Neuronal stem cell (in vitro differentiated cells): ENCODE measurements at regions not wholly inside any gene's neighbourhood (a gene's known extent, or its start where the extent isn't known, plus 50 kb on each side); places are given as distances from the start of the nearest gene placed in this dataset.

Experiments used
- DNase-seq: peaks from one replicate; pipeline ENCODE4 v3.0.0-alpha.2; 2013; ENCODE audit warnings: low spot score
- H2AFZ ChIP-seq: one replicate; pipeline ENCODE4 v1.6.1; 2013; ENCODE audit warnings: mild to moderate bottlenecking, low read length, inconsistent platforms
- H2AK5ac ChIP-seq: 2 replicates; pipeline ENCODE4 v1.6.1; 2013; ENCODE audit warnings: low read depth, mild to moderate bottlenecking, inconsistent platforms, low read length, moderate library complexity, mixed read lengths
- H2BK120ac ChIP-seq: 2 replicates; pipeline ENCODE4 v1.6.1; 2013; ENCODE audit warnings: low read depth, mild to moderate bottlenecking, inconsistent platforms, low read length, moderate library complexity, mixed read lengths
- H2BK12ac ChIP-seq: one replicate; pipeline ENCODE4 v1.6.1; 2013; ENCODE audit warnings: low read length, inconsistent platforms
- H2BK15ac ChIP-seq: 2 replicates; pipeline ENCODE4 v1.6.1; 2013; ENCODE audit warnings: mild to moderate bottlenecking, low read length, inconsistent platforms, mixed read lengths
- H2BK5ac ChIP-seq: one replicate; pipeline ENCODE4 v1.6.1; 2013; ENCODE audit warnings: inconsistent platforms, mild to moderate bottlenecking, low read length, moderate library complexity
- H3K14ac ChIP-seq: one replicate; pipeline ENCODE4 v1.6.1; 2013; ENCODE audit warnings: low read length, inconsistent platforms
- H3K18ac ChIP-seq: 2 replicates; pipeline ENCODE4 v1.6.1; 2013; ENCODE audit warnings: low read length, inconsistent platforms
- H3K23ac ChIP-seq: 2 replicates; pipeline ENCODE4 v1.6.1; 2013; ENCODE audit warnings: low read depth, mild to moderate bottlenecking, mixed read lengths, low read length, inconsistent platforms; ENCODE audit not compliant: poor library complexity
- H3K27ac ChIP-seq: replicated peaks from 3 replicates; pipeline ENCODE4 v1.5.1; 2013; ENCODE audit warnings: low read length, inconsistent platforms
- H3K27me3 ChIP-seq, 3 experiments: 2 replicates each; pipeline ENCODE4 v1.6.1; 2013; ENCODE audit warnings: low read length in 3 of 3, mild to moderate bottlenecking in 2 of 3, inconsistent platforms in 1 of 3, low read depth in 1 of 3, mixed read lengths in 1 of 3, moderate library complexity in 1 of 3; ENCODE audit not compliant: control insufficient read depth in 3 of 3, insufficient read depth in 3 of 3
- H3K36me3 ChIP-seq, 2 donors: replicated peaks in 1 of 2; 2 replicates each; pipeline ENCODE4 v1.6.1; 2013; ENCODE audit warnings: low read length in 2 of 2; ENCODE audit not compliant: control insufficient read depth in 2 of 2, insufficient read depth in 2 of 2
- H3K4ac ChIP-seq: 2 replicates; pipeline ENCODE4 v1.6.1; 2013; ENCODE audit warnings: inconsistent platforms, mild to moderate bottlenecking, low read length, moderate library complexity
- H3K4me1 ChIP-seq, 2 donors: 1 replicate in 1 of 2; 2 replicates in 1 of 2; pipeline ENCODE4 v1.6.1; 2013; ENCODE audit warnings: low read length in 2 of 2, low read depth in 1 of 2; ENCODE audit not compliant: control insufficient read depth in 2 of 2, insufficient read depth in 1 of 2
- H3K4me2 ChIP-seq: one replicate; pipeline ENCODE4 v1.6.1; 2013; ENCODE audit warnings: mild to moderate bottlenecking, low read length, inconsistent platforms; ENCODE audit not compliant: insufficient read depth, poor library complexity, severe bottlenecking
- H3K4me3 ChIP-seq, 2 donors: 2 replicates each; pipeline ENCODE4 v1.5.1; 2013; ENCODE audit warnings: low read length in 2 of 2, mild to moderate bottlenecking in 2 of 2, inconsistent platforms in 1 of 2, moderate library complexity in 1 of 2
- H3K79me1 ChIP-seq: one replicate; pipeline ENCODE4 v1.6.1; 2013; ENCODE audit warnings: low read depth, mild to moderate bottlenecking, inconsistent platforms, low read length, moderate library complexity
- H3K9ac ChIP-seq: one replicate; pipeline ENCODE4 v1.6.1; 2013; ENCODE audit warnings: mild to moderate bottlenecking, low read depth, low read length, inconsistent platforms; ENCODE audit not compliant: poor library complexity
- H3K9me3 ChIP-seq, 2 donors: replicated peaks in 1 of 2; 2 replicates each; pipeline versions ENCODE3 to v1.6.1; 2013; ENCODE audit warnings: low read length in 2 of 2, mild to moderate bottlenecking in 2 of 2, inconsistent platforms in 1 of 2, low read depth in 1 of 2, mixed read lengths in 1 of 2, moderate library complexity in 1 of 2; ENCODE audit not compliant: control insufficient read depth in 2 of 2, insufficient read depth in 1 of 2
- H4K8ac ChIP-seq: one replicate; pipeline ENCODE4 v1.6.1; 2013; ENCODE audit warnings: low read depth, mild to moderate bottlenecking, inconsistent platforms, low read length, moderate library complexity
- H4K91ac ChIP-seq: one replicate; pipeline ENCODE4 v1.6.1; 2013; ENCODE audit warnings: low read length, low read depth, mild to moderate bottlenecking, inconsistent platforms; ENCODE audit not compliant: poor library complexity
- WGBS, 2 donors: extraction: QIAGEN DNeasy Blood & Tissue Kit; methylation state at CpG; one replicate each; pipeline ENCODE4 v1.1.7; 2013; ENCODE audit warnings: missing lambda C conversion rate in 2 of 2, mixed read lengths in 1 of 2; ENCODE audit not compliant: insufficient read length in 2 of 2, insufficient replicate concordance in 1 of 2; ENCODE audit errors: extremely low coverage in 2 of 2; 5-methylcytosine and 5-hydroxymethylcytosine counted together

DNA sequence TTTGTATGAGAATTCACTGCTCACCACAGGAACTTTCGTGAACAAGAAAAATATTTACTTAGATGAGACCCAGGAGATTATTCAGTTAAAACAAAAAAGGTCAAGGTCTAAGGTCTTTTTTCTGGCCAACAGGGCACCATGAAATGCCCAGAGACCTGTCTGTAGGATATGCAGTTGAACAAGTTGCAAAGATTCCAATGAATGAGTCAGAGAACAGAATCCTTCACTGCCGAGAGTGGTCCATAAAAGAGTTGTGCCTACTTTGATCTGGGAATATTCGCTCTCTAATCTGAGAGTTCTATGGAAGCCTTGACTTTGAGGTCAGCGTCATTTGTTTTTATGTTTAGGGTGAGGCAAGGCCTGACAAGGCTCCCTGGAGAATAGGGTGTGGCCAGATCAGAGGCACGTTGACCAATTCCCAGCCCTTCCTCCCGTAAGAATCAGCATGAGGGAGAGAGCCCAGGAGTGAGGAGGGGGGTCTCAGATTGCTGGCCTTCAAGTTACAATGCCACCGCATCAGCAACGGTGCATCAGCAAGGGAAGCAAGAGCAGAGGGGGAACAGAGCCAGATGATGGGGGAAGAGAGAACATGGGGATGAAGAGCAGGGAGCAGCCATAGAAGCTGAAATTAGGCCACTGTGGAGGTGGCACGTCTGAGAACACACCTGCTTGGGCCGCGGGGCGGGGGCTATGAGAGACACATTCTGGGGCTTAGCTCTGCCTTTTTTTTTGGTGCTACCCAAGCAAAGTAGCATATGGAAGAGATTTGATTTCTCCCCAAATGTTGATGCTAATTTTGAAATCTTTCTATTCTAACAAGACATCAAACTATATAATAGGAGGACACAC, 206.4 kb upstream of the RAB4A start:
- H2AFZ ChIP-seq, result no peak overlapping the region
- no CpG with 5 or more reads among the region's 12 CpGs for WGBS, 2 donors
- no peak for DNase-seq
- peaks cover 0 to 3% (median 0%) of the 10 kb centered on the region in 3 experiments for H3K27me3 ChIP-seq
- no peak overlapping the region for H4K8ac ChIP-seq
- no peak overlapping the region for H3K4ac ChIP-seq
- H2AK5ac ChIP-seq, result no peak overlapping the region
- H3K27ac ChIP-seq, result no peak overlapping the region
- H3K9me3 ChIP-seq, result no peaks in the 10 kb centered on the region
- no peak overlapping the region for H3K9ac ChIP-seq
- no peak overlapping the region for H4K91ac ChIP-seq
- no peak overlapping the region for H3K14ac ChIP-seq
- H3K4me1 ChIP-seq, result peaks cover 0 to 17% of the 10 kb centered on the region in 2 donors
- no peak overlapping the region for H3K4me3 ChIP-seq
- H2BK15ac ChIP-seq, result no peak overlapping the region
- H2BK12ac ChIP-seq, result peak overlapping the region; percentile 50
- H3K18ac ChIP-seq, result peak overlapping the region; percentile 41
- no peak overlapping the region for H3K4me2 ChIP-seq
- H2BK120ac ChIP-seq, result no peak overlapping the region
- no peak overlapping the region for H2BK5ac ChIP-seq
- H3K23ac ChIP-seq, result no peak overlapping the region
- H3K79me1 ChIP-seq, result no peaks in the 10 kb centered on the region
- no peaks in the 10 kb centered on the region for H3K36me3 ChIP-seq

DNA sequence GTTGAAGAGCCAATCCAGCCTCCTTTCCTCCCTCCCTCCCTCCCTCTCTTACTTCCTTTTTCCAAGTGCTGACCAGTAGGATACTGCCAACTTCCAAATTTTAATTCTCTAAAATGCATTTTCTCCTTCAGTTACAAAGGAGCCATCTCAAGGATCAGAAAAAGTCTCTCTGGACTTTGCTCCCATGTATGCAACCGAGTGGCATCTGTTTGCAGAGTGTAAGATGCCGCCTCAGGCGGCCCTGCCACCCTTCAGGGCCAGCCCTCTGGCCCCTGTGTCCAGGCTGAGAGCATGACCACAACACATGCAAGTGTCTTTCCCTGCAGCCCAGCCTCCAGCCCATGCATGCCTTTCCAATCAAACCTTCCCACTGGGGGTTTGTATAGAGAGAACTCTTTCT, 205.3 kb upstream of the RAB4A start:
- H2BK5ac ChIP-seq, result no peak overlapping the region
- no peak overlapping the region for H3K4ac ChIP-seq
- H2AFZ ChIP-seq, result no peak overlapping the region
- H3K4me1 ChIP-seq, result peaks cover 0 to 17% of the 10 kb centered on the region in 2 donors
- no peak overlapping the region for H3K14ac ChIP-seq
- no peak overlapping the region for H2BK12ac ChIP-seq
- H3K23ac ChIP-seq, result no peak overlapping the region
- WGBS, 2 donors, result no CpG with 5 or more reads among the region's 3 CpGs
- no peaks in the 10 kb centered on the region for H3K36me3 ChIP-seq
- no peak overlapping the region for H4K8ac ChIP-seq
- H4K91ac ChIP-seq, result no peak overlapping the region
- DNase-seq, result no peak
- no peak overlapping the region for H2BK15ac ChIP-seq
- H3K4me2 ChIP-seq, result no peak overlapping the region
- H3K27ac ChIP-seq, result no peak overlapping the region
- peaks cover 0 to 3% (median 0%) of the 10 kb centered on the region in 3 experiments for H3K27me3 ChIP-seq
- no peak overlapping the region for H3K4me3 ChIP-seq
- H3K79me1 ChIP-seq, result no peaks in the 10 kb centered on the region
- H3K18ac ChIP-seq, result peak overlapping the region; percentile 45
- H2BK120ac ChIP-seq, result no peak overlapping the region
- no peak overlapping the region for H2AK5ac ChIP-seq
- H3K9me3 ChIP-seq, result no peaks in the 10 kb centered on the region
- no peak overlapping the region for H3K9ac ChIP-seq

DNA sequence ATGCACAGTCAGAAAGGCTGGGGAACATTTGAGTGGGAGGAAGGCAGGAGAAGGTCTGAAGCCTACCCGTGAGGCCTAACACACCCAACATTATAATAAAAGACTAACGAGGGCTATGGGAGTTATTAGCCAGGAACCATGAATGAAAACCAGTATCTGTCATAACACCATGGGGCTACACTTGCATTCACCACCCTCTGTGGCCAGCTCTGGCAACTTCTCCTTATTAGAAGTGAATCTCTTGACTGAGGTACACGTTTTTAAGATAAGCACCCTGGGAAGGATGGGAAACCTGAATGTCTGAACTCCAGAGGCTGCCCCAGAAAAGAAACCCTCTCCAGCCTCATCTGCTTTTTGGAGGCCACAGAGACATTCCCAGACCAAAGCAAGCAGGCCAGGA, 204.3 kb upstream of the RAB4A start:
- no peak overlapping the region for H2BK12ac ChIP-seq

DNA sequence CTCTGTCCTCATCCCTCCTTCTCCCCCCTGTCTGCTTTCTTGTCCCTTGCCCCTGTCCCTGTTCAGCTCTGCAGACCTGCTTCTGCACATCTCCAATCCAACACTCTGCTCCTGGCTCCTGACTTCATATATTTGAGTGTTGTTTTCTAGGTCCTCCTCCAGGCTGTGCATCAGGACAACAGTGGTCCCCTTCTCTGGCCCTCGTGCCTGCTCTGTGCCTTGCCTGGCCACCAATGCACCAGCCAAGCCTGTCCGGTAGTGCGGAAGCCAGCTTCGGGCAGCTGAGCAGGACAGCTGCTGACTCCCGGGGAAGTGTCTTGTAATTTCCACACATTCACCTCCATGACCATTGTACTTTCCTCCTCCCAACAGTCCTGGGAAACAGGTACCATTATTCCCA, 203.4 kb upstream of the RAB4A start:
- Histone ChIP-seq H2AK5ac (peak overlapping the region; percentile 48), H3K36me3 (no peaks in the 10 kb centered on the region), H4K8ac (no peak overlapping the region), H3K4me3 (no peak overlapping the region), H3K9ac (no peak overlapping the region), H2AFZ (no peak overlapping the region), H3K9me3 (no peaks in the 10 kb centered on the region), H3K18ac (peak overlapping the region; percentile 60), H3K4me2 (no peak overlapping the region), H3K27me3 (peaks cover 0 to 7% (median 0%) of the 10 kb centered on the region in 3 experiments), H2BK120ac (no peak overlapping the region), H3K23ac (no peak overlapping the region), H3K4ac (no peak overlapping the region), H2BK12ac (peak overlapping the region; percentile 73), H3K27ac (no peak overlapping the region), H4K91ac (no peak overlapping the region), H2BK15ac (peak overlapping the region; percentile 31), H3K4me1 (peaks cover 0 to 16% of the 10 kb centered on the region in 2 donors), H3K14ac (peak overlapping the region; percentile 43), H3K79me1 (no peaks in the 10 kb centered on the region), H2BK5ac (no peak overlapping the region)
- WGBS, 2 donors, result no CpG with 5 or more reads among the region's 5 CpGs
- no peak for DNase-seq

More for the DNA sequence above, 204.3 kb upstream of the RAB4A start:
- Histone ChIP-seq H3K14ac (no peak overlapping the region), H3K4me3 (no peak overlapping the region), H3K4me2 (no peak overlapping the region), H3K36me3 (no peaks in the 10 kb centered on the region), H2BK5ac (no peak overlapping the region), H3K23ac (no peak overlapping the region), H3K27ac (no peak overlapping the region), H3K27me3 (peaks cover 0 to 7% (median 0%) of the 10 kb centered on the region in 3 experiments), H3K18ac (no peak overlapping the region), H3K4me1 (peaks cover 0 to 21% of the 10 kb centered on the region in 2 donors), H3K9ac (no peak overlapping the region), H2BK120ac (no peak overlapping the region), H2BK15ac (no peak overlapping the region), H2AK5ac (no peak overlapping the region), H3K9me3 (no peaks in the 10 kb centered on the region), H3K79me1 (no peaks in the 10 kb centered on the region), H3K4ac (no peak overlapping the region), H4K91ac (no peak overlapping the region), H4K8ac (no peak overlapping the region), H2AFZ (no peak overlapping the region)
- no peak for DNase-seq
- no CpG with 5 or more reads among the region's 3 CpGs for WGBS, 2 donors
